Gastrocnemius medialis (tissue), 4 donors: ENCODE measurements at regions not wholly inside any gene's neighbourhood (a gene's known extent, or its start where the extent isn't known, plus 50 kb on each side); places are given as distances from the start of the nearest gene placed in this dataset.

Experiments
- ATAC-seq, 2 donors: fragments of 150-250 bp; one replicate each; pipeline ENCODE4 v1.9.1; 2016
- DNase-seq, 2 donors: peaks; one replicate each; pipeline ENCODE4 v3.0.0-alpha.2; 2019
- H3K27ac ChIP-seq, 4 donors: fragments of 200-600 bp; sonication (generic); 1 replicate in 1 of 4; 2 replicates in 3 of 4; pipeline ENCODE4 v1.5.1; 2016 to 2018; ENCODE audit warnings: mild to moderate bottlenecking in 2 of 4, moderate library complexity in 1 of 4
- H3K27me3 ChIP-seq, 3 donors: fragments of 200-600 bp; sonication (generic) in 2 of 3; 1 replicate in 1 of 3; 2 replicates in 2 of 3; pipeline versions ENCODE4 v1.5.1 to v1.6.0; 2016 to 2019; ENCODE audit warnings: mild to moderate bottlenecking in 1 of 3, moderate library complexity in 1 of 3
- H3K36me3 ChIP-seq, 2 donors: fragments of 200-600 bp; sonication (generic) in 1 of 2; one replicate each; pipeline ENCODE4 v1.5.1; 2017 to 2018
- H3K4me1 ChIP-seq, 2 donors: fragments of 200-600 bp; sonication (generic) in 1 of 2; one replicate each; pipeline ENCODE4 v1.5.1; 2016 to 2017; ENCODE audit warnings: mild to moderate bottlenecking in 2 of 2
- H3K4me3 ChIP-seq, 4 donors: fragments of 200-600 bp; sonication (generic) in 3 of 4; 1 replicate in 1 of 4; 2 replicates in 3 of 4; pipeline ENCODE4 v1.5.1; 2016 to 2019; ENCODE audit warnings: mild to moderate bottlenecking in 2 of 4
- H3K9me3 ChIP-seq, 3 donors: fragments of 200-600 bp; sonication (generic) in 2 of 3; 1 replicate in 1 of 3; 2 replicates in 2 of 3; pipeline ENCODE4 v1.5.1; 2016 to 2019
- CTCF ChIP-seq, 5 experiments: fragments of 450-650 bp in 3 of 5; fragments of 200-600 bp in 2 of 5; sonication (generic) in 2 of 5; IDR thresholded peaks in 4 of 5; conservative IDR thresholded peaks in 1 of 5; 1 replicate in 4 of 5; 2 replicates in 1 of 5; pipeline ENCODE4 v1.5.1; 2016 to 2019; ENCODE audit warnings: antibody characterized with exemption in 5 of 5, mild to moderate bottlenecking in 3 of 5, moderate library complexity in 3 of 5
- POLR2A ChIP-seq, 2 donors: fragments of 450-650 bp; IDR thresholded peaks; one replicate each; pipeline ENCODE4 v1.6.1; 2017; ENCODE audit warnings: antibody characterized with exemption in 2 of 2, mild to moderate bottlenecking in 2 of 2, moderate library complexity in 2 of 2
- in situ Hi-C, 4 donors: fragments of 200-750 bp; cut with MboI; loops; one replicate each; pipeline versions ENCODE4 v1.15.0 to v1.8.0; 2017; ENCODE audit warnings: low sequenced_read_pairs in 4 of 4
- intact Hi-C: fragments of 100-400 bp; cut with DNase I; formaldehyde crosslinking; loops from one replicate; pipeline ENCODE4 v1.15.1; 2023; ENCODE audit warnings: low total_unique reads

- intact Hi-C loops (no loop called here), in situ Hi-C loops (no loop called here)
- TF ChIP-seq CTCF (IDR thresholded peaks at IDR 0.05 in 4 of 5, conservative IDR thresholded peaks at IDR 0.05 in 1 of 5), result no peak
- no peak for TF ChIP-seq POLR2A (IDR thresholded peaks at IDR 0.05)
- no peak overlapping the region for H3K27ac ChIP-seq
- ATAC-seq (no peak), DNase-seq (no peak)
- H3K9me3 ChIP-seq, result no peaks in the 10 kb centered on the region
- no peak overlapping the region for H3K4me3 ChIP-seq
- no peaks in the 10 kb centered on the region for H3K4me1 ChIP-seq
- no peaks in the 10 kb centered on the region for H3K36me3 ChIP-seq
- H3K27me3 ChIP-seq, result no peaks in the 10 kb centered on the region
Observed at GRCh38 chr9:31355965-31356364, 1028.5 kb upstream of the ACO1 start.

- Histone ChIP-seq H3K9me3 (no peaks in the 10 kb centered on the region), H3K36me3 (no peaks in the 10 kb centered on the region), H3K27me3 (no peaks in the 10 kb centered on the region), H3K4me3 (no peak overlapping the region), H3K27ac (no peak overlapping the region), H3K4me1 (no peaks in the 10 kb centered on the region)
- TF ChIP-seq POLR2A (IDR thresholded peaks at IDR 0.05) (no peak), CTCF (IDR thresholded peaks at IDR 0.05 in 4 of 5, conservative IDR thresholded peaks at IDR 0.05 in 1 of 5) (no peak)
- in situ Hi-C loops, result no loop called here
- ATAC-seq (no peak), DNase-seq (no peak)
- intact Hi-C loops, result no loop called here
Observed at GRCh38 chr9:31359071-31359470, 1025.4 kb upstream of the ACO1 start.

GRCh38 chr9:31364171-31364570, 1020.3 kb upstream of the ACO1 start:
- ATAC-seq (no peak), DNase-seq (no peak)
- H3K27ac ChIP-seq, result no peak overlapping the region
- intact Hi-C loops, result no loop called here
- no peaks in the 10 kb centered on the region for H3K4me1 ChIP-seq
- H3K36me3 ChIP-seq, result no peaks in the 10 kb centered on the region
- H3K4me3 ChIP-seq, result no peak overlapping the region
- no peaks in the 10 kb centered on the region for H3K27me3 ChIP-seq
- TF ChIP-seq CTCF (IDR thresholded peaks at IDR 0.05 in 4 of 5, conservative IDR thresholded peaks at IDR 0.05 in 1 of 5) (no peak), POLR2A (IDR thresholded peaks at IDR 0.05) (no peak)
- no peaks in the 10 kb centered on the region for H3K9me3 ChIP-seq
- in situ Hi-C loops, result no loop called here

GRCh38 chr9:31372799-31373587, 1011.5 kb upstream of the ACO1 start:
- H3K4me3 ChIP-seq, result no peak overlapping the region
- no peaks in the 10 kb centered on the region for H3K4me1 ChIP-seq
- H3K27ac ChIP-seq, result no peak overlapping the region
- H3K9me3 ChIP-seq, result no peaks in the 10 kb centered on the region
- H3K27me3 ChIP-seq, result no peaks in the 10 kb centered on the region
- in situ Hi-C loops, result no loop called here
- DNase-seq, result no peak
- ATAC-seq, result no peak
- TF ChIP-seq POLR2A (IDR thresholded peaks at IDR 0.05) (no peak), CTCF (IDR thresholded peaks at IDR 0.05 in 4 of 5, conservative IDR thresholded peaks at IDR 0.05 in 1 of 5) (no peak)
- intact Hi-C loops, result no loop called here
- no peaks in the 10 kb centered on the region for H3K36me3 ChIP-seq

GRCh38 chr9:31377358-31377757, 1007.1 kb upstream of the ACO1 start:
- intact Hi-C loops (no loop called here), in situ Hi-C loops (no loop called here)
- Histone ChIP-seq H3K27me3 (no peaks in the 10 kb centered on the region), H3K27ac (no peak overlapping the region), H3K36me3 (no peaks in the 10 kb centered on the region), H3K9me3 (no peaks in the 10 kb centered on the region), H3K4me3 (no peak overlapping the region), H3K4me1 (no peaks in the 10 kb centered on the region)
- DNase-seq (no peak), ATAC-seq (no peak)
- TF ChIP-seq CTCF (IDR thresholded peaks at IDR 0.05 in 4 of 5, conservative IDR thresholded peaks at IDR 0.05 in 1 of 5), result no peak
- TF ChIP-seq POLR2A (IDR thresholded peaks at IDR 0.05), result no peak
